Hematopoietic multipotent progenitor cell treated with erythropoietin and hydrocortisone succinate and interleukin-3 and kit ligand, for 17 days (in vitro differentiated cells): ENCODE measurements at regions not wholly inside any gene's neighbourhood (a gene's known extent, or its start where the extent isn't known, plus 50 kb on each side); places are given as distances from the start of the nearest gene placed in this dataset.
"Not testable (repeated sequence)": the region's sequence is repeated elsewhere in the genome, so short reads cannot be mapped to it uniquely, and the experiment has no call there.

Experiments used
- DNase-seq: peaks from one replicate; pipeline ENCODE4 v3.0.0-alpha.2; 2015; ENCODE audit warnings: low spot score

- no peak for DNase-seq
These were observed 686.5 kb downstream of the MECOM start for GRCh38 chr3:168976969-168977368.

DNA sequence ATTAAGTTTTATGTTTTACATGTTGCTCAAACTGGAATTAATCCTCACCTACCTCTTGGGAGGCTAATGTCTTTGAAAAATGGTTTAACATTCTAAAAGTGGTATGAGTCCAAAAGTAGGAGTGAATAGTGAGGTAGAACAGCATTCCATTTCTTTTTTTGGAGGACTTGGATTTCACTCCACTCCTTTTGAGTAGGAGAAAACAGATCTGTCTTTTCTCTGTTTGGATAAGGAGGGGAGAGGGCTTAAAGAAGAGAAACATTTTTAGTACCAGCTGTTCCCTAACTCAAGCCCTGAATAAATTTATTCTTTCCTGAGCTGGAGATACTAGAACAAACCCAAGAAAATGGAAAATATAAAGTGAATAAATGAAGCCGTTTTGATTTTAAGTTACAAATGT, 687.9 kb downstream of the MECOM start:
- DNase-seq, result no peak

DNA sequence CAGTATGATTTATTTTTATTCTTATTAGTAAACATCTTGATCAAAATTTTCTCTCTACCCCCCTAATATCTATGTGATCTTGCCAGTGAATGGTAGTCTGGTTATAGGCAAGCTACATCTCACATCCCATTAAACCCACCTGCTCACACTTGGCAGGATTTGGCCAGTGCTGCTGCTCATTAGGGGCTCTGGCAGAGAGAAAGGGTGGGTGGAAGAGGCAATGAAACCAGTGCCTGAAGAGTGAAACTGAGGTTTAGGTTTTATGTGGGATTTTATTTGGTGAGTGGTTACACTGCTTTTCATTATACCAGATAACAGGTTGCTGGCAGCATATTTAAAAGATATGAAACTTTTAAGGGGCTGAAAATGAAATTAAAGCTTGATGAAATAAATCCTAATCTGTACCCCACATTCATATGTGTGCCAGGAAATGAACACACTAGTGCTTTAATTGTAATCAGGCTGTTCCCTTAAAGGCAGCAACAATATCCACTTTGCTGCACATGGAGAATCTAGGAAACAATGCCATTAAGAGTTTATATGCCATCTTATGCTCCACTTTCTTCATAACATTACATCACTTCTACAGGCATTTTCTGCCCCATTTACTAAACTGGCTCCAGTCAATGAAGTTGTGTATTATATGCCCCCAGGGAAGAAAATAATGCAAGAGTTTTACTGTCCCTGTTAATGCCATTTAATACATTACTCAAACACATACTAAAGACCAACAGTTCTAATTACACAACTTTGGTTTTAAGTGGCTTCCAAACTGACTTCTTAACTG, 688.7 kb downstream of the MECOM start:
- no peak for DNase-seq

DNA sequence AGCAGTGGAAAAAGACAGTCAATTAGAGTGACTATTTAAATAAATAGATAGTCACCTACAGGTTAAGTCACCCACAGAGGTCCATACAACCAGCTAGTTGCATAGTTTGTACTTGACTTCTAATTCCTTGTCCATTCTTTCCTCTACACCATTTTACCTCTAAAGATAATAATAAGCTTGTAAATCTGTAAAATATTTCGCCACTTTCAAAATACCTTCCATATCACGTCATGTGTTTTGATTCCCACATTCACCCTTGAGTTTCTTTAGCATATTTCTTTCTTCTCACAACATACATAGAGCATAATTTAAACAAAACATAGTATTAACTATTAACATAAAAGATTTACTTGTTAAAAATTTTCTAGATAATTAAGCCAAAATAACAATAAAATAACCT, 689.6 kb downstream of the MECOM start:
- DNase-seq, result no peak

DNA sequence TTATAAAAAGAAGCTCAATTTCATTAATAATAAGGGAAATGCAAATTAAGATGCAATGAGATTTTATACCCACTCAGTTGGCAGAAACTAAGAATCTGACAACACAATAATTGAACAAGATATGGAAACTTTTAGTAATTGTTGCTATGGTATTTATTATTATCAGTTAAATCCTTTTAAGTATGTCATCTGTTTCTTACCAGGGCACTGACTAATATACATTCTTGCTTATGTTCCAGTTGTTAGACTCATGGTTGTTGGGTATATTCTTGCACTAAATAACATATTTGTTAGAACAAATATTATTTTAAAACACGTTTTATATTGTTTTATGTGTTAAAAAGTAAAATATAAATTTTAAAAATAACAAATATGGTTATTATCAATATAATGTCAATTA, 690.3 kb downstream of the MECOM start:
- DNase-seq, result no peak

DNA sequence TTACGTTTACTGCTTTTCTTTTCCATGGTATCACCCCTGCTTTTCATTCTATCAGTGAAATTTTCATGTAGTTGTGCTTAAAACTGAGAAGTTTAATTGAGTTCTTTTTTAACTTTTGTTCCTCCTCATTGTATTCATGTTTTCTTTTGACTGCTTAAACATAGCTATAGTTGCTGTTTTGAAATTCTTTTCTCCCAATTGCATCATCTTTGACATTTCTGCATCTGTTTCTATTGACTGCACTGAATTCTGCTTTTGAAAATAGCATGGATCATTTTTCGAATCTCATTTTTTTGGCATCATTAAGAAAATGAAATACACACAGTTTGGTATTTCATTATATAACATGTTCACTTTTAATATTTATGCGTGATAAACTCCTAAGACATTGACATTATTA, 694.9 kb downstream of the MECOM start:
- no peak for DNase-seq

DNA sequence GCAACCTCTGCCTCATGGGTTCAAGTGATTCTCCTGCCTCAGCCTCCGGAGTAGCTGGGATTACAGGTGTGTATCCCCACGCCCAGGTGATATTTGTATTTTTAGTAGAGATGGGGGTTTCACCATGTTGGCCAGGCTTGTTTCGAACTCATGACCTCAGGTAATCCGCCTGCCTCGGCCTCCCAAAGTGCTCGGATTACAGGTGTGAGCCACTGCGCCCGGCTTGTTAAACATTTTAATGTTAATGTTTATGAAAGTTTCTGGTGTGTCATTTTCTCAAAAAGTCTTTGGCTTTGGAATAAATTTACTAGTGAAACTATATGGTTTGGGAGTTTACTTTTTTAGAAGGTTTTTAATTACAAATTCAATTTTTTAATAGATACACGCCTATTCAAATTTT, 698.8 kb downstream of the MECOM start:
- no peak for DNase-seq

DNA sequence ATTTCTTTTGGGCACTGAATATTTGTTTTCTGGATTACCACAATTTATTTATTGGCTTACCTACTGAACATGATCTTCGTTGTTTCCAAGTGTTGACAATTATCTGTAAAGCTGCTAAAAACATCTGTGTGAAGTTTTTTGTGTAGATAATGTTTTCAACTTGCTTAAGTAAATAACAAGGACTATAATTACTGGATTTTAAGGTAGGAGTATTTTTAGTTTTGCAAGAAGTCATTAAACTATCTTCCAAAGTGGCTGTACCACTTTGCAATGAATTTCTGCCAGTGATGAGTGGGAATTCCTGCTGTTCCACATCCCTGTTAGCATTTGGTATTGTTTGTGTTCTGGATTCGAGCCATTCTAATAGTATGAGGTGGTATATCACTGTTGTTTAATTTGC, 702.2 kb downstream of the MECOM start:
- no peak for DNase-seq

DNA sequence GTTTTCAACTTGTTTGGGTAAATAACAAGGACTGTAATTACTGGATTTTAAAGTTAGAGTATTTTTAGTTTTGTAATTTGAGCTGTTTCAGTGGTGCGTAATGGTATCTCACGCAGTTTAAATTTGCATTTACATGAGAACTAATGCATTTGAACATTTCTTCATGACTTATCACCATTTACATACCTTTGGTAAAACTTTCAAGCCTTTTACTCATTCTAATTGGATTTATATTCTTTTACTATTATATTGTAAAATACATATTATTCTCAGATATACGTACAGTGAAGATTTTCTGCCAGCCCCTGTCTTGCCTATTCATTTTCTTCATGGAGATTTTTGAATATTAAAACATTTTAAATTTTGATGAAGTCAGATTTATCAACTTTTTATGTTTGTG, 703.8 kb downstream of the MECOM start:
- DNase-seq, result no peak

DNA sequence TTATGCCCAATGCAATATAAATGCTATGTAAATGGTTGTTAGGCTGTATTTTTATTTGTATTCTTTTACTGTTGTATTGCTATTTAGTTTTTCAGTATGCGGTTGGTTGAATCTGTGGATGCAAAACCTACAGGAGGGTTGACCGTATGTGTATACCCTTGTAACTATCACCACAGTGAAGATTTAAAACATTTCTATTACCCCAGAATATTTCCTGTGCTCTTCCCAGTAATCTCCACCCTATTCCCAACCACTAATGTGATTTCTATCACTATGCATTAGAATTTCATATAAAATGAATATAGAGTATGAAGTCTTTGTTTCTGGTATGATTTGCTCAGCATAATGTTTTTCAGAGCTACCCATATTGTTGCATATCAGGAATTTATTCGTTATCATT, 705.0 kb downstream of the MECOM start:
- no peak for DNase-seq

GRCh38 chr3:168956076-168956475, 707.4 kb downstream of the MECOM start:
- no peak for DNase-seq

GRCh38 chr3:168952551-168952950, 711.0 kb downstream of the MECOM start:
- no peak for DNase-seq

- no peak for DNase-seq
These were observed 711.6 kb downstream of the MECOM start for GRCh38 chr3:168951884-168952283.

DNA sequence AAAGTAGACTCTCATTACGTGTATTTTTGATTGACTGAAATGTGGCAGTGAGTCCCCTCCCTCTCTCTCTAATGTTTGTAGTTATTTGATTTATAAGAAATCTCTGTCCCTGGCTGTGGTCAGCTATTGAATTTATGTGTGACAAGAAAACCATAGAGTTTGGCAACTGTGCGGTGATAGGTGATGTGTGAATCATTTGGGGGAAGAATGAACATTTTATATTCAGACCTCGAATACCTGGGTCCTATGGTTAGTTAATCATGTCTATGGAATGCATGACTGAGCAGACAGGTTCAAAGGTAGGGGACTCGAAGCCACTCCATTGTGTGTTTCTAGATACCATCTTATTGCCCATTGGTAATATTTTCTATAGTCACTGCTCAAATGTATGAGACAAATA, 712.1 kb downstream of the MECOM start:
- DNase-seq, result no peak

- no peak for DNase-seq
These were observed 712.9 kb downstream of the MECOM start for GRCh38 chr3:168950622-168951021.

- DNase-seq, result no peak
These were observed 723.8 kb downstream of the MECOM start for GRCh38 chr3:168939651-168940238.

- DNase-seq, result no peak
These were observed 729.9 kb downstream of the MECOM start for GRCh38 chr3:168933614-168934013.

GRCh38 chr3:168929997-168930396, 733.5 kb downstream of the MECOM start:
- not testable (repeated sequence) for DNase-seq

DNA sequence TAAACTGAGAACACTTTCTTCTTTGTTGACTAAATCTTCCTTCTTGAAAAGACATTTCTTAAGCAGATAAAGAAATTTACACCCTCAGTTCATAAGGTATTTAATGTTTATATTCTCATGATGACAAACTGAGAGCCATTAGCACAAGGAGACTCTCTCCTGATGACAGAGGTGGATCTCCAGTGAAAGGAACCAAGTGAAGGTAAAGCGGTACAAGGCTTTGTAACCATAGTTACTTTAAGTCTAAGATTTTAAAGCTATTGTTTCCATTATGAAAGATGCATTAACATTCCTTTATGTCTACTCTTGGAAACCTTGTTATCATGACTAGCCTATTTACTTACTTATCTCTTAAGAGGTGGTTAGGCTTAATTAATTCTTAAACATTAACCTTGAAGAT, 737.1 kb downstream of the MECOM start:
- DNase-seq, result no peak

GRCh38 chr3:168925568-168925967, 737.9 kb downstream of the MECOM start:
- DNase-seq, result no peak

- DNase-seq, result no peak
These were observed 748.9 kb downstream of the MECOM start for GRCh38 chr3:168914662-168915061.

DNA sequence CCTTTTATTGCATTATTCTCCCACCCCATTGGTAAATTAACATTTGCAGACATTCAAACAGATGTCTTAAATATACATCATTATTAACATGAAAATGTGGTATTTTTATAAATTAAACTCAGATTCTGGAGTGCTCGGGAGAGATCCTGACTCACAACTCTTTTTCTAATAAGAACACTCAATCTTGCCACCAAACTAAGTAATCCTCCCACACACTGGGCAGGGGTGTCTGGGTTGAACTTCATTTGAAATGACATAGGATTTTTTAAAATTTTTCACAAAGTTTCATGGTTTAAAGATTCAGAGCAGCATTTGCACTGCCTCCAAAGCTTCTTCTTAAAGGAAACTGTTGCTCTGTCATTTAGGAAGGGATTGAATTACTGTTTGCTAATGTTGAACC, 754.3 kb downstream of the MECOM start:
- DNase-seq, result no peak

DNA sequence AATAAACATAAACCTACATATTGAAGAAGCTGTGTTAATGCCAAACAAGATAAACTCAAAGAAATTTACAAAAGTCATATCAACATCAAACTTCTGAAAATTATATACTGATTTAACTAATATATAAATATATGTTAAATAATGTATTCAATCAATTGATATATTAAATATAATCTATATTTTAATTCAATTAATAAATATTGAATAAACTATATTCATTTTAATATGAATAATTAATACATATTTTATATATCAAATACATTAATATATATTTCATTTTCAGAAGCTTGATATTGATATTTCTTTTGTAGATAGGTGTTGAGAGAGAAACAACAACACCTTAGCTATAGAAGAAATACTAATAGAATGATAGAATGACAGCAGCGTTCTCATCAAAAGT, 768.1 kb downstream of the MECOM start:
- no peak for DNase-seq

DNA sequence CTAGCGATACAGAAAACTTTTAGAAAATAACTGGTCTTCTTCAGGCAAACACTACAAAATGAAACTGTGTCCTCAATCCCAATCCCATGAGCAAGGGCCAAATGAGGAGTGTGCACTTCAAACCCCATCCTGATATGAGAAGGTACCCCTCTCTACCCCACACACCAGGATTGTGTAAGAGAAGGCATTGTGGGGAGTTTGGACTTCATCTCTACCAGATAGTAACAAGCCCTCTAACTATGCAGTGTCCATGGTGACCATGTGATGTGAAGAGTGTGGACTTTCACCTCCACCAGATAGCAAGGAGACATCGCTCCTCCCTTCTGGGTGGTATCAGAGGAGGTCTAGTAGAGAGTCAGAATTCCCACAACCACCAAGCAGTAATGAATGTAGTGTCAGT, 769.3 kb downstream of the MECOM start:
- no peak for DNase-seq
